GM12872 (cell line): ENCODE measurements at regions not wholly inside any gene's neighbourhood (a gene's known extent, or its start where the extent isn't known, plus 50 kb on each side); places are given as distances from the start of the nearest gene placed in this dataset.

Experiments used
- TF ChIP-seq, protein P1 (sequence below): IDR thresholded peaks from 3 replicates; pipeline ENCODE4 v1.5.1; 2011; ENCODE audit warnings: low read depth, mild to moderate bottlenecking, low read length, moderate library complexity; ENCODE audit not compliant: insufficient read depth

DNA sequence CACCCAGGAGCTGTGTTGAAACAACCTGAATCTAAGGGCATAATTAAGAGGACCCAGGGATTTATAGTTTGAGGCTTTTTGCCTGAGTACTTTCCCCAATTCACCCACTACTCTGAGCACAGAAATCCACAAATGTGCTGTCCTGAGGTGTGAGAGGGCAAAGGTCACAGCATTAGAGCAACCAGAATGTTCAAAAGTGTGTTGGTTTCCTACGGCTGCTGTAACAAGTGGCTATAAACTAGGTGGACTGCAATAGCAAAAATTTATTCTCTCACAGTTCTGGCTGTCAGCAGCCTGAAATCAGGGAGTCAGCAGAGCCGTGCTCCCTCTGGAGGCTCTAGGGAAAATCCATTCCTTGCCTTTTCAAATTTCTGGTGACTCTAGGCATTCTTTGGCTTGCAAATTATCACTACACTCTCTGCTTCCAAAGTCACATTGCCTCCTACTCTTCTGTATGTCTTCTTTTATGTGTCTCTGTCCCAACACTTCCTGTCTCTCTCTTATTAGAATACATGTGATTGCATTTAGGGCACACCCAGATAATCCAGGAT, 91.4 kb upstream of the TACR1 start:
- TF ChIP-seq, protein P1, sequence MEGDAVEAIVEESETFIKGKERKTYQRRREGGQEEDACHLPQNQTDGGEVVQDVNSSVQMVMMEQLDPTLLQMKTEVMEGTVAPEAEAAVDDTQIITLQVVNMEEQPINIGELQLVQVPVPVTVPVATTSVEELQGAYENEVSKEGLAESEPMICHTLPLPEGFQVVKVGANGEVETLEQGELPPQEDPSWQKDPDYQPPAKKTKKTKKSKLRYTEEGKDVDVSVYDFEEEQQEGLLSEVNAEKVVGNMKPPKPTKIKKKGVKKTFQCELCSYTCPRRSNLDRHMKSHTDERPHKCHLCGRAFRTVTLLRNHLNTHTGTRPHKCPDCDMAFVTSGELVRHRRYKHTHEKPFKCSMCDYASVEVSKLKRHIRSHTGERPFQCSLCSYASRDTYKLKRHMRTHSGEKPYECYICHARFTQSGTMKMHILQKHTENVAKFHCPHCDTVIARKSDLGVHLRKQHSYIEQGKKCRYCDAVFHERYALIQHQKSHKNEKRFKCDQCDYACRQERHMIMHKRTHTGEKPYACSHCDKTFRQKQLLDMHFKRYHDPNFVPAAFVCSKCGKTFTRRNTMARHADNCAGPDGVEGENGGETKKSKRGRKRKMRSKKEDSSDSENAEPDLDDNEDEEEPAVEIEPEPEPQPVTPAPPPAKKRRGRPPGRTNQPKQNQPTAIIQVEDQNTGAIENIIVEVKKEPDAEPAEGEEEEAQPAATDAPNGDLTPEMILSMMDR = no peak

DNA sequence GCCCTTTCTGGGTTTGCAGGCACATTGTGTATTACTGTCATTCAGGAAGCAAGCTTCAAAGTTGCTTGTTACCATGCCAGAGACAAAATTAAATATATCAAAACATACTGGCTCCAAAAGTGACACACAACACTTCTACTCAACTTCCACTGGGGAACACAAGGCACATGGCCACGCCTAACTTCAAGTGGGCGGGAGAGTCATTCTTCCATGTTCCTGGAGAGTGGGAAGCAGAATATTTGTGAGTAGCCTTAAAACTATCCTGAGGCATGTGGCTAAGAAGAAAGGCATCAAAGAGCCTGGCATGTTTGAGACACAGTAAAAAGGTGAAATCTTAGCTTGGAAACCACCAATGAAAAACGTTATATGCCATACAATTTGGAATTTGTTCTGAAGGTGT, 90.5 kb upstream of the TACR1 start:
- TF ChIP-seq, protein P1 = no peak

DNA sequence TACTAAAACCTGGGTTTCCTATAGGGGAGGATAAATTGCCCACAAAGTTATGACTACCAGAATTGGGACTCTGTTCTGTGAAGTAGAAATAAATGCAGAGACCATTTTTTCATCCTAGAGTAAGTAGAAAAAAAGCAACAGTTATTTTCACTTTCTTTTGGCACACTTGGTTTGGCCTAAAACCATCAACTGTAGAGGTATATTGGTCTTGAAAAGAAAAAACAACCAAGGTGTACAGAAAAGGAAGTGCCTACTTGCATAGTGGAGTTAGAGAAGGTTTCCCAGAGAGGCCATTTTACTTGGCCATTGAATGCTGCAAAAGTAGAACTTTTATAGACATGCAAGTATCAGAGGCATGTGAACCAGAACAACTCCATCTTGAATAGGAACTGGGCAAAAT, 89.4 kb upstream of the TACR1 start:
- TF ChIP-seq, protein P1 = no peak

DNA sequence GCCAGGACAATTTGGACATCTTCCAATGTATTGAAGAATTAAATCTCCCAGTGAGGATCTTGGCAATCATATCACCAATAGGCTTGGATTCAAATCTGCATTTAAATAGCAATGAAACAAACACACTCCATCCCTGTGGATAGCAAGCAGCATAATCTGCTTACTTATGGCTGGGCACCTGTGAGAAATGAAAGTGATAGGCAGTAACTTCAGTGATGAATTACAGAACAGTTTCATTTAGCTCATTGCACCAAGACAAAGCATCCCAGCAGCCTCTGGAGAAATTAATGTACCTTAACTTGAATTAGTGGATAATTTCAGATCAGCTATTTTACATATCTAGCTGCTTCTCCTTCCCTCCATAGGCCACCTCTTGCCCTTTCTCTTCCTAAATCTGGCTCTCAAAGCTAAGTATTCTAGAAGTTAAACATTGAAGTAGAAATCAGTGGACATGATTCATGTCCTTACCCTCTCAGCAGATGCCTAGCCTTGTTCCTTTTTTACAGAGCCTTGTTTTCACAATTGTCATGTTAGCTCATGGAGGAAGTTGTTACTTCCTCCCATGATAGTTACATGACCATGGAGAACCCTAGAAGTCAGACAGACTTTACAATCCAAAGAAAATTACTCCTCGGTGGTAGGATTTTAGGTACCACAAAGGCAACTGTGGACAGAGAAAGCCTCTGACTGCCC, 88.5 kb upstream of the TACR1 start:
- TF ChIP-seq, protein P1 = no peak

DNA sequence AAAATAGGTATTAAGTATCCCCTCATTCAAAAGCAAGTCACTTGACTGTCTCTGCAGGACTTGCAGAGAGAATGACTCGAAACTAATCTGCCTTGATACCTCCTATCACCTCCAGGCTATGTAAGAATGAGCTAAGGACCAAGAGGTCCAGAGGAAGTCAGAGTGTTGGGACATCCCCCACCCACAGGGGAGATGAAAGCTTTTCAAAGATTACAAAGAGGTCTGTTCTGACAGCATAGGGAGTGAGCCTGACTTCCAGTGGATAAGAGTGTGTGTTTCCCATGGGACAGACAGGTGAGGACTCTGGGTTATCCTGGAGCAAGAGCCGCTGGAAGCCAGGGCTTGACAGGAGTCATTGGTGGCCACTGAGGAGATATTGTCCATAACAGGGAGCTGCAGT, 85.0 kb upstream of the TACR1 start:
- TF ChIP-seq, protein P1 = no peak

DNA sequence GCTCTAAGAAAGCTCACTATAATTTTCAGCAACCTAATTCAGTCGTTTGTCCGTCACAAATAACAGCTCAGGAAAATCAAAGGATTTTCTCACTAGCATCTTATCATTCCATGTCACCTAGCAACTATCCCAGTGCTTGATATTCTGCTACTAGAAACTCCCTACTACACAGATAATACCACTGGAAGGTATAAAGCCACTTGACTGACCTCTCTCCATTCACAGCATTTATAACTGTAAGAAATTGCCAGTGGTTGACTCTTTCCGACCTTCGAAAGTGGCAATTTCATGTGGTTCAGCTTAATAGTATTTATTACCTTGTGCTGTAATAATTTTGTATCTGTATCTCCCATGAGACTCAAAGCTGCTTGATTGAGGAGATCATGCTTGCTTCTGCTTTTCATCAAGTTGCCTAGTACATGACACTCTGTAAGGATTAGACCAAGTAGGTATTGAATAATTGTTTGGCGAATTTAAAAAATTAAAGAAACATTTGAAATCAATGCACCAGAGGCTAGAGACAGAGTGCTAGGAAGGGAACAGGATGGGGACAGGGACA, 79.6 kb upstream of the TACR1 start:
- TF ChIP-seq, protein P1 = no peak

DNA sequence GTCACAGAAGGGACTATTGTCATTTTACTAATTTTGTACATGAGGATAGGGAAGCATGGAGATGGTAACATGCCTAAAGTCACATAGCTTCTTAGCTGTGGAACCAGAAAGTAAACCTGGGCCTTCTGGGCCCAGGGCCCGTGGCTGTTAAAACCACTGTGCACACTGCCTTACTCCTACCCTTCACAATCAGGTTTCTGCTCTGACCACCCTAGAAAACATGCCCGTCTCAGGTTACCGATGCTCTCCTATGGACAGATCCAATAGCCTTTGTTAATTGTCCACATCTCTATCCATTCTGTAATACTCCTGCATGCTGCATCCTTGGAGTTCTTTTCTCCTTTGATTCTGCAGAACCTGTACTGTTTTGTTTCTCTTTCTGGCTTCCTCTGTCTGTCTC, 79.0 kb upstream of the TACR1 start:
- TF ChIP-seq, protein P1 = no peak
